ENCODE measurements at regions not wholly inside any gene's neighbourhood (a gene's known extent, or its start where the extent isn't known, plus 50 kb on each side); places are given as distances from the start of the nearest gene placed in this dataset.
A peak's percentile ranks its signal among the peaks of the same experiment; 100 is the strongest.

GRCh38 chr1:221394011-221394544, 347.8 kb downstream of the DUSP10 start:
- H3K27ac ChIP-seq (ENCODE audit: low read depth, low read length), result no peak overlapping the region
- Mint-ChIP-seq H3K27ac (no peak overlapping the region), H3K4me1 (peaks cover 4% of the 10 kb centered on the region), H3K4me3 (no peak overlapping the region), H3K27me3 (ENCODE audit: insufficient read depth) (peaks cover 31% of the 10 kb centered on the region), H3K36me3 (ENCODE audit: low read depth) (peaks cover 35% of the 10 kb centered on the region), H3K9me3 (peaks cover 59% of the 10 kb centered on the region)
- H3K4me3 ChIP-seq (ENCODE audit: low read length), result no peak overlapping the region
- peaks cover 5% of the 10 kb centered on the region for H3K27me3 ChIP-seq (ENCODE audit: control insufficient read depth, insufficient read depth, low read length, poor library complexity, severe bottlenecking)
- H3K9me3 ChIP-seq (ENCODE audit: control insufficient read depth, low read length), result peaks cover 56% of the 10 kb centered on the region
- no peak for TF ChIP-seq CTCF (conservative IDR thresholded peaks at IDR 0.05)
- no peaks in the 10 kb centered on the region for H3K4me1 ChIP-seq (ENCODE audit: control insufficient read depth, insufficient read depth, low read length)
- H3K9ac ChIP-seq (ENCODE audit: extremely low read depth, low read length, poor library complexity, severe bottlenecking), result no peak overlapping the region
- H3K36me3 ChIP-seq (ENCODE audit: control insufficient read depth, insufficient read depth, low read length), result no peaks in the 10 kb centered on the region
- WGBS, 2 experiments (ENCODE audit: insufficient coverage in 1 of 2, insufficient read length in 1 of 2), result 91 to 93% methylated on average over 4 to 5 of the region's 6 CpGs
- DNase-seq, result no peak

GRCh38 chr1:221396526-221396925, 345.4 kb downstream of the DUSP10 start:
- Mint-ChIP-seq H3K4me1 (peaks cover 4% of the 10 kb centered on the region), H3K27ac (no peak overlapping the region)

GRCh38 chr1:221397141-221397540, 344.7 kb downstream of the DUSP10 start:
- peaks cover 4% of the 10 kb centered on the region for H3K4me1 Mint-ChIP-seq
- DNase-seq, result peak; percentile 53
- no peak overlapping the region for H3K27ac ChIP-seq (ENCODE audit: low read depth, low read length)
- peaks cover 5% of the 10 kb centered on the region for H3K27me3 ChIP-seq (ENCODE audit: control insufficient read depth, insufficient read depth, low read length, poor library complexity, severe bottlenecking)
- peaks cover 30% of the 10 kb centered on the region for H3K27me3 Mint-ChIP-seq (ENCODE audit: insufficient read depth)
- peaks cover 64% of the 10 kb centered on the region for H3K9me3 Mint-ChIP-seq
- H3K4me3 ChIP-seq (ENCODE audit: low read length), result no peak overlapping the region
- no peak overlapping the region for H3K4me3 Mint-ChIP-seq
- 94 to 96% methylated on average over 2 of the region's 2 CpGs for WGBS, 2 experiments (ENCODE audit: insufficient coverage in 1 of 2, insufficient read length in 1 of 2)
- no peak overlapping the region for H3K27ac Mint-ChIP-seq
- peaks cover 56% of the 10 kb centered on the region for H3K9me3 ChIP-seq (ENCODE audit: control insufficient read depth, low read length)
- no peaks in the 10 kb centered on the region for H3K36me3 ChIP-seq (ENCODE audit: control insufficient read depth, insufficient read depth, low read length)
- H3K9ac ChIP-seq (ENCODE audit: extremely low read depth, low read length, poor library complexity, severe bottlenecking), result no peak overlapping the region
- TF ChIP-seq CTCF (conservative IDR thresholded peaks at IDR 0.05), result no peak
- H3K4me1 ChIP-seq (ENCODE audit: control insufficient read depth, insufficient read depth, low read length), result no peaks in the 10 kb centered on the region
- peaks cover 25% of the 10 kb centered on the region for H3K36me3 Mint-ChIP-seq (ENCODE audit: low read depth)

More at GRCh38 chr1:221396526-221396925, 345.4 kb downstream of the DUSP10 start:
- H3K36me3 Mint-ChIP-seq (ENCODE audit: low read depth), result peaks cover 28% of the 10 kb centered on the region
- no peak for DNase-seq
- H3K27me3 ChIP-seq (ENCODE audit: control insufficient read depth, insufficient read depth, low read length, poor library complexity, severe bottlenecking), result peaks cover 5% of the 10 kb centered on the region
- H3K9me3 Mint-ChIP-seq, result peaks cover 65% of the 10 kb centered on the region
- peaks cover 50% of the 10 kb centered on the region for H3K9me3 ChIP-seq (ENCODE audit: control insufficient read depth, low read length)
- H3K4me1 ChIP-seq (ENCODE audit: control insufficient read depth, insufficient read depth, low read length), result no peaks in the 10 kb centered on the region
- WGBS, 2 experiments (ENCODE audit: insufficient coverage in 1 of 2, insufficient read length in 1 of 2), result 92 to 100% methylated on average over 1 to 2 of the region's 2 CpGs
- H3K4me3 ChIP-seq (ENCODE audit: low read length), result no peak overlapping the region
- H3K36me3 ChIP-seq (ENCODE audit: control insufficient read depth, insufficient read depth, low read length), result no peaks in the 10 kb centered on the region
- peaks cover 33% of the 10 kb centered on the region for H3K27me3 Mint-ChIP-seq (ENCODE audit: insufficient read depth)
- TF ChIP-seq CTCF (conservative IDR thresholded peaks at IDR 0.05), result no peak
- H3K27ac ChIP-seq (ENCODE audit: low read depth, low read length), result no peak overlapping the region
- no peak overlapping the region for H3K4me3 Mint-ChIP-seq
- H3K9ac ChIP-seq (ENCODE audit: extremely low read depth, low read length, poor library complexity, severe bottlenecking), result no peak overlapping the region
